Hepatocyte (in vitro differentiated cells): ENCODE measurements at regions not wholly inside any gene's neighbourhood (a gene's known extent, or its start where the extent isn't known, plus 50 kb on each side); places are given as distances from the start of the nearest gene placed in this dataset.

ENCODE experiments used
- DNase-seq: peaks from one replicate; pipeline ENCODE4 v3.0.0-alpha.2; 2016; ENCODE audit warnings: low spot score
- H2AFZ ChIP-seq: fragments of 200-600 bp; sonication (generic); 2 replicates; pipeline ENCODE4 v1.6.0; 2016; ENCODE audit warnings: antibody characterized with exemption, mild to moderate bottlenecking
- H3K27ac ChIP-seq: fragments of 200-600 bp; sonication (generic); 2 replicates; pipeline ENCODE4 v1.5.1; 2016; ENCODE audit warnings: mild to moderate bottlenecking
- H3K27me3 ChIP-seq: fragments of 200-600 bp; sonication (generic); 2 replicates; pipeline ENCODE4 v1.6.1; 2016
- H3K36me3 ChIP-seq: fragments of 200-600 bp; sonication (generic); replicated peaks from 2 replicates; pipeline ENCODE4 v1.5.1; 2016; ENCODE audit warnings: low read depth; ENCODE audit not compliant: insufficient read depth
- H3K4me1 ChIP-seq: fragments of 200-600 bp; sonication (generic); 2 replicates; pipeline ENCODE4 v1.5.1; 2016; ENCODE audit warnings: mild to moderate bottlenecking, moderate library complexity; ENCODE audit not compliant: insufficient read depth
- H3K4me2 ChIP-seq: fragments of 200-600 bp; sonication (generic); 2 replicates; pipeline ENCODE4 v1.6.0; 2016
- H3K4me3 ChIP-seq: fragments of 200-600 bp; sonication (generic); 2 replicates; pipeline ENCODE4 v1.5.1; 2016; ENCODE audit warnings: mild to moderate bottlenecking
- H3K79me2 ChIP-seq: fragments of 200-600 bp; sonication (generic); 2 replicates; pipeline ENCODE4 v1.6.0; 2017; ENCODE audit warnings: mild to moderate bottlenecking
- H3K9me2 ChIP-seq: fragments of 200-600 bp; sonication (generic); replicated peaks from 2 replicates; pipeline ENCODE4 v1.6.0; 2017; ENCODE audit warnings: mild to moderate bottlenecking; ENCODE audit not compliant: insufficient read depth
- H3K9me3 ChIP-seq: fragments of 200-600 bp; sonication (generic); 2 replicates; pipeline ENCODE4 v1.5.1; 2016; ENCODE audit warnings: low read depth, mild to moderate bottlenecking
- H4K20me1 ChIP-seq: fragments of 200-600 bp; sonication (generic); 2 replicates; pipeline ENCODE4 v1.6.0; 2016; ENCODE audit warnings: mild to moderate bottlenecking; ENCODE audit not compliant: insufficient read depth, poor library complexity, severe bottlenecking
- EZH2 ChIP-seq: fragments of 200-600 bp; sonication (generic); IDR thresholded peaks from 2 replicates; pipeline ENCODE4 v1.6.1; 2016; ENCODE audit warnings: antibody characterized with exemption, mild to moderate bottlenecking, borderline replicate concordance
- EZH2phosphoT487 ChIP-seq: fragments of 200-600 bp; sonication (generic); IDR thresholded peaks from one replicate; pipeline ENCODE4 v1.6.1; 2018; ENCODE audit warnings: antibody characterized with exemption, mild to moderate bottlenecking, low read depth, moderate library complexity; ENCODE audit not compliant: unreplicated experiment, severe bottlenecking
- WGBS: methylation state at CpG from one replicate; pipeline ENCODE4 v1.1.6; 2016; ENCODE audit warnings: low lambda C conversion rate; ENCODE audit errors: missing lambda C conversion rate; 5-methylcytosine and 5-hydroxymethylcytosine counted together
- TF ChIP-seq, protein P1 (sequence below): fragments of 200-600 bp; sonication (generic); IDR thresholded peaks from 2 replicates; pipeline ENCODE4 v1.5.1; 2016; ENCODE audit warnings: antibody characterized with exemption, mild to moderate bottlenecking; ENCODE audit not compliant: poor library complexity

DNA sequence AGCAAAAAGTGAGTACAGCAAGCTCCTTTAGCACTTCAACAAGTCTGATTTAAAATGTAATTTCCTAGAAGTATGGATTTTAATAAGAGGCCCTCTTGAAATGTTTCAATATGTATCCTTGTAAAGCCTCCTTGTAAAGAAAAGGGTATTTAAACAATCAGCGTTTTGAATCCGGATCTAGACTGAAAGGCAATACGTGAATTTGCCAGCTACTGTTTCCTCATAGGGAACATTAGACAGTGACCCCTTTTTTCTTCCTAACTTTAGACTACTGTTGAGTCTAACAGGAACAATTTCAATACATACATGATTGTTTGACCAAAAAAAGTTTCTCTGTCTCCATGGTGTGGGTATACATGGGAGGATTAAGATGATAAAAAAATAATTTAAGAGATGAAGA lies 395.0 kb downstream of the TFAP2A start:
- no peaks in the 10 kb centered on the region for H3K36me3 ChIP-seq
- no peak overlapping the region for H2AFZ ChIP-seq
- WGBS, result 87% methylated on average over 3 of the region's 3 CpGs
- TF ChIP-seq EZH2phosphoT487 (no peak), EZH2 (no peak)
- TF ChIP-seq, protein P1, sequence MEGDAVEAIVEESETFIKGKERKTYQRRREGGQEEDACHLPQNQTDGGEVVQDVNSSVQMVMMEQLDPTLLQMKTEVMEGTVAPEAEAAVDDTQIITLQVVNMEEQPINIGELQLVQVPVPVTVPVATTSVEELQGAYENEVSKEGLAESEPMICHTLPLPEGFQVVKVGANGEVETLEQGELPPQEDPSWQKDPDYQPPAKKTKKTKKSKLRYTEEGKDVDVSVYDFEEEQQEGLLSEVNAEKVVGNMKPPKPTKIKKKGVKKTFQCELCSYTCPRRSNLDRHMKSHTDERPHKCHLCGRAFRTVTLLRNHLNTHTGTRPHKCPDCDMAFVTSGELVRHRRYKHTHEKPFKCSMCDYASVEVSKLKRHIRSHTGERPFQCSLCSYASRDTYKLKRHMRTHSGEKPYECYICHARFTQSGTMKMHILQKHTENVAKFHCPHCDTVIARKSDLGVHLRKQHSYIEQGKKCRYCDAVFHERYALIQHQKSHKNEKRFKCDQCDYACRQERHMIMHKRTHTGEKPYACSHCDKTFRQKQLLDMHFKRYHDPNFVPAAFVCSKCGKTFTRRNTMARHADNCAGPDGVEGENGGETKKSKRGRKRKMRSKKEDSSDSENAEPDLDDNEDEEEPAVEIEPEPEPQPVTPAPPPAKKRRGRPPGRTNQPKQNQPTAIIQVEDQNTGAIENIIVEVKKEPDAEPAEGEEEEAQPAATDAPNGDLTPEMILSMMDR, result no peak
- H4K20me1 ChIP-seq, result no peaks in the 10 kb centered on the region
- H3K79me2 ChIP-seq, result no peaks in the 10 kb centered on the region
- H3K27ac ChIP-seq, result no peak overlapping the region
- H3K4me2 ChIP-seq, result no peak overlapping the region
- H3K27me3 ChIP-seq, result no peaks in the 10 kb centered on the region
- no peaks in the 10 kb centered on the region for H3K9me3 ChIP-seq
- DNase-seq, result no peak
- H3K4me3 ChIP-seq, result no peak overlapping the region
- H3K4me1 ChIP-seq, result no peaks in the 10 kb centered on the region
- no peaks in the 10 kb centered on the region for H3K9me2 ChIP-seq

DNA sequence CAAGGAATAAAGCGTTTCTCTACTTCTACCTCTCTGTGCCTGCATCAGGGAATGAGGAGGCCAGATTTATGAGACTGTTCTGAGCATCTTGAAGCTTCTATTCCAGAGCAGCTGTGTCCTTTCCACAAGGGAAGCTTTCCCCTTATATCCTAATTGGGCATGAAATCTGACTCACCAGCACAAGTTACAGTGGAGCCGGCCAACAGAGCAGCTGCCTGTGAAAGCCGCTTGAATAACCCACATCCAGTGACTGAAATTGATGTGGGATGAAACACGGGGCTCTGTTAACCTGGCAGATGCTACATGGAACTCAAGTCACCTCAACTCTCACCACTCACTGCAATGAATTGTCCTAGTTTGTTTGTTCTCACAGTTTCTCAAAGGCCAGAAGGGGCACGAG lies 400.3 kb downstream of the TFAP2A start:
- 63% methylated on average over 5 of the region's 5 CpGs for WGBS
- Histone ChIP-seq H3K4me2 (no peak overlapping the region), H3K4me3 (no peak overlapping the region), H3K4me1 (no peaks in the 10 kb centered on the region), H3K9me3 (no peaks in the 10 kb centered on the region), H3K36me3 (no peaks in the 10 kb centered on the region), H3K9me2 (no peaks in the 10 kb centered on the region), H4K20me1 (no peaks in the 10 kb centered on the region), H3K27me3 (no peaks in the 10 kb centered on the region), H3K27ac (no peak overlapping the region), H2AFZ (no peak overlapping the region), H3K79me2 (no peaks in the 10 kb centered on the region)
- TF ChIP-seq EZH2, result no peak
- no peak for TF ChIP-seq EZH2phosphoT487
- TF ChIP-seq, protein P1, result no peak
- DNase-seq, result peak; percentile 13

DNA sequence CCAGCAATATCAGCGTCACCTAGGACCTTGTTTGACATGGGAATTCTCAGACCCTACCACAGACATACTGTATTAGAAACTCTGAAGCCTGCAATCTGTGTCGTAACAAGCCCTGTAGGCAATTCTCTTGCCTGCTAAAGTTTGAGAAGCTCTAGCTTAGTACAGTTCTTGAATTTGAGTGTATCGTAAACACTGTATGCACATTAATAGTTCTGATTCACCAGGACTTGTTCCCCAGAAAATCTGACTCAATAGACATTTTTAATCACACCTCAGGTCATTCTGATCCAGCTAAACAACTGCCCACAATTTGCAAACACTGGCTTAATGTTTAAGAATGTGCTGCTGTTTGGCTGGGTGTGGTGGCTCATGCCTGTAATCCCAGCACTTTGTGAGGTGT lies 414.3 kb downstream of the TFAP2A start:
- H3K9me3 ChIP-seq, result no peaks in the 10 kb centered on the region
- TF ChIP-seq EZH2phosphoT487, result no peak
- no peak for TF ChIP-seq EZH2
- TF ChIP-seq, protein P1, result no peak
- no peaks in the 10 kb centered on the region for H3K36me3 ChIP-seq
- H3K27ac ChIP-seq, result no peak overlapping the region
- no peaks in the 10 kb centered on the region for H3K4me1 ChIP-seq
- H3K79me2 ChIP-seq, result no peaks in the 10 kb centered on the region
- H3K27me3 ChIP-seq, result no peaks in the 10 kb centered on the region
- H3K4me2 ChIP-seq, result no peak overlapping the region
- no peaks in the 10 kb centered on the region for H4K20me1 ChIP-seq
- no peaks in the 10 kb centered on the region for H3K9me2 ChIP-seq
- no peak overlapping the region for H3K4me3 ChIP-seq
- WGBS, result 84% methylated on average over 3 of the region's 3 CpGs
- DNase-seq, result no peak
- H2AFZ ChIP-seq, result no peak overlapping the region

DNA sequence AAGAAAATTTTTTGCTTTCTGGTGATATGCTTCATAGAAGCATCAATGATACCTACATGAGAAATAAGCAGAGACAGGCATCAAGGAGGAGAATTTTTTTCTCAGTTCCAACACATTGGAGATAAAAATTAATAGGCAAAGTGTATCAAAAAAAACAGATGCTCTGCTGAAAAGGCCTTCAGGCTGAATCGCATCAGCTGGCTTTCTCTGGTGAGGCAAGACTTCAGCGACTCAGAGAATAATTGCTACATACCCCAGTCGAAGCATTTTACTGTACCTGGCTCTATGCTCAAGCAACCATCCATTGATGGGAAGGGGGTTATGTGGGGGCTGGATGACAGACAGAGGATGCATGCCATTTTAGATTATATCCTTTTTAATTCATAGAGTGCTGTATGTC lies 415.1 kb downstream of the TFAP2A start:
- H2AFZ ChIP-seq, result no peak overlapping the region
- H3K4me2 ChIP-seq, result no peak overlapping the region
- no peaks in the 10 kb centered on the region for H3K79me2 ChIP-seq
- no peaks in the 10 kb centered on the region for H3K36me3 ChIP-seq
- TF ChIP-seq EZH2phosphoT487 (no peak), EZH2 (no peak)
- TF ChIP-seq, protein P1, result no peak
- no peak overlapping the region for H3K4me3 ChIP-seq
- DNase-seq, result no peak
- WGBS, result 86% methylated on average over 3 of the region's 3 CpGs
- no peaks in the 10 kb centered on the region for H3K4me1 ChIP-seq
- no peaks in the 10 kb centered on the region for H3K9me3 ChIP-seq
- no peaks in the 10 kb centered on the region for H3K9me2 ChIP-seq
- no peaks in the 10 kb centered on the region for H4K20me1 ChIP-seq
- no peaks in the 10 kb centered on the region for H3K27me3 ChIP-seq
- no peak overlapping the region for H3K27ac ChIP-seq
